Transverse colon (tissue), 3 donors: ENCODE measurements at regions not wholly inside any gene's neighbourhood (a gene's known extent, or its start where the extent isn't known, plus 50 kb on each side); places are given as distances from the start of the nearest gene placed in this dataset.

ENCODE experiments used
- CTCF ChIP-seq, 5 experiments: fragments of 200-600 bp in 3 of 5; fragments of 450-650 bp in 2 of 5; sonication (generic) in 3 of 5; IDR thresholded peaks; 1 replicate in 2 of 5; 2 replicates in 3 of 5; pipeline ENCODE4 v1.5.1; 2016 to 2017; ENCODE audit warnings: antibody characterized with exemption in 5 of 5, inconsistent platforms in 3 of 5, mild to moderate bottlenecking in 2 of 5, moderate library complexity in 1 of 5
- EP300 ChIP-seq: sonication (generic); formaldehyde crosslinking; IDR thresholded peaks from one replicate; pipeline ENCODE4 v1.6.1; 2017; ENCODE audit warnings: antibody characterized with exemption, low read depth

GRCh38 chr3:82033186-82033585, 271.7 kb upstream of the GBE1 start:
- no peak for TF ChIP-seq CTCF (IDR thresholded peaks at IDR 0.05)
- TF ChIP-seq EP300, result no peak
